ENCODE measurements at regions not wholly inside any gene's neighbourhood (a gene's known extent, or its start where the extent isn't known, plus 50 kb on each side); places are given as distances from the start of the nearest gene placed in this dataset.
"Not testable (repeated sequence)": the region's sequence is repeated elsewhere in the genome, so short reads cannot be mapped to it uniquely, and the experiment has no call there.

GRCh38 chr1:58946390-58946789, 162.5 kb upstream of the JUN start:
- no peaks in the 10 kb centered on the region for H3K9me3 ChIP-seq
- H3K27ac ChIP-seq: no peak overlapping the region
- TF ChIP-seq POLR2A (IDR thresholded peaks at IDR 0.05) (no peak), CTCF (IDR thresholded peaks at IDR 0.05) (no peak)
- ATAC-seq: no peak
- no peak for DNase-seq
- 100% methylated on average over 2 of the region's 4 CpGs for WGBS (ENCODE audit: insufficient coverage, low coverage, low lambda C conversion rate, missing lambda C conversion rate)
- H3K27me3 ChIP-seq: no peaks in the 10 kb centered on the region
- no peaks in the 10 kb centered on the region for H3K36me3 ChIP-seq
- intact Hi-C loops (cut with DNase I): no loop called here
- H3K4me3 ChIP-seq: no peak overlapping the region
- peaks cover 0 to 3% (median 0%) of the 10 kb centered on the region in 4 donors for H3K4me1 ChIP-seq

GRCh38 chr1:58948671-58949070, 164.8 kb upstream of the JUN start:
- no peaks in the 10 kb centered on the region for H3K4me1 ChIP-seq
- H3K36me3 ChIP-seq: no peaks in the 10 kb centered on the region
- DNase-seq: no peak
- no peaks in the 10 kb centered on the region for H3K9me3 ChIP-seq
- H3K27ac ChIP-seq: no peak overlapping the region
- TF ChIP-seq CTCF (IDR thresholded peaks at IDR 0.05): no peak
- no peak for TF ChIP-seq POLR2A (IDR thresholded peaks at IDR 0.05)
- ATAC-seq: no peak
- intact Hi-C loops (cut with DNase I): no loop called here
- H3K4me3 ChIP-seq: no peak overlapping the region
- no peaks in the 10 kb centered on the region for H3K27me3 ChIP-seq

- 87% methylated on average over 3 of the region's 3 CpGs for WGBS (ENCODE audit: insufficient coverage, low coverage, low lambda C conversion rate, missing lambda C conversion rate)
- H3K27ac ChIP-seq: no peak overlapping the region
- H3K27me3 ChIP-seq: no peaks in the 10 kb centered on the region
- H3K4me1 ChIP-seq: no peaks in the 10 kb centered on the region
- intact Hi-C loops (cut with DNase I): no loop called here
- H3K36me3 ChIP-seq: no peaks in the 10 kb centered on the region
- DNase-seq (no peak), ATAC-seq (no peak)
- no peak overlapping the region for H3K4me3 ChIP-seq
- H3K9me3 ChIP-seq: no peaks in the 10 kb centered on the region
- no peak for TF ChIP-seq POLR2A (IDR thresholded peaks at IDR 0.05)
- TF ChIP-seq CTCF (IDR thresholded peaks at IDR 0.05): no peak
These were observed 165.8 kb upstream of the JUN start for GRCh38 chr1:58949551-58950220.

- Histone ChIP-seq H3K4me3 (no peak overlapping the region), H3K4me1 (no peaks in the 10 kb centered on the region), H3K9me3 (no peaks in the 10 kb centered on the region), H3K27me3 (no peaks in the 10 kb centered on the region), H3K27ac (no peak overlapping the region), H3K36me3 (no peaks in the 10 kb centered on the region)
- intact Hi-C loops (cut with DNase I): no loop called here
- TF ChIP-seq CTCF (IDR thresholded peaks at IDR 0.05) (no peak), POLR2A (IDR thresholded peaks at IDR 0.05) (no peak)
- ATAC-seq (no peak), DNase-seq (no peak)
- 93% methylated on average over 7 of the region's 7 CpGs for WGBS (ENCODE audit: insufficient coverage, low coverage, low lambda C conversion rate, missing lambda C conversion rate)
These were observed 167.1 kb upstream of the JUN start for GRCh38 chr1:58950897-58951296.

- H3K27ac ChIP-seq; H3K36me3 ChIP-seq; ATAC-seq; H3K4me3 ChIP-seq; H3K27me3 ChIP-seq; H3K4me1 ChIP-seq; intact Hi-C loops (cut with DNase I); DNase-seq; H3K9me3 ChIP-seq: not testable (repeated sequence)
- no CpG with 5 or more reads among the region's 1 CpG for WGBS (ENCODE audit: insufficient coverage, low coverage, low lambda C conversion rate, missing lambda C conversion rate)
These were observed 170.1 kb upstream of the JUN start for GRCh38 chr1:58953951-58954350.

GRCh38 chr1:58963287-58963686, 179.4 kb upstream of the JUN start:
- H3K4me3 ChIP-seq; ATAC-seq; H3K36me3 ChIP-seq; intact Hi-C loops (cut with DNase I); DNase-seq; H3K27me3 ChIP-seq; H3K27ac ChIP-seq; H3K9me3 ChIP-seq: not testable (repeated sequence)
- peaks cover 0 to 20% (median 6%) of the 10 kb centered on the region in 4 donors for H3K4me1 ChIP-seq
- WGBS (ENCODE audit: insufficient coverage, low coverage, low lambda C conversion rate, missing lambda C conversion rate): 39% methylated on average over 2 of the region's 2 CpGs
